ENCODE measurements at regions not wholly inside any gene's neighbourhood (a gene's known extent, or its start where the extent isn't known, plus 50 kb on each side); places are given as distances from the start of the nearest gene placed in this dataset.
"Not testable (repeated sequence)": the region's sequence is repeated elsewhere in the genome, so short reads cannot be mapped to it uniquely, and the experiment has no call there.

GRCh38 chr1:31485166-31485565, 72.2 kb downstream of the SERINC2 start:
- DNase-seq (ENCODE audit: low read depth), result no peak

- no peak for DNase-seq (ENCODE audit: low read depth)
Observed at GRCh38 chr1:31487143-31487542, 74.1 kb downstream of the SERINC2 start.

- no peak for DNase-seq (ENCODE audit: low read depth)
Observed at GRCh38 chr1:31487721-31488293, 74.8 kb downstream of the SERINC2 start.

- no peak for DNase-seq (ENCODE audit: low read depth)
Observed at GRCh38 chr1:31488528-31488927, 75.5 kb downstream of the SERINC2 start.

GRCh38 chr1:31489575-31489974, 76.6 kb downstream of the SERINC2 start:
- not testable (repeated sequence) for DNase-seq (ENCODE audit: low read depth)

GRCh38 chr1:31490596-31490995, 77.6 kb downstream of the SERINC2 start:
- not testable (repeated sequence) for DNase-seq (ENCODE audit: low read depth)

- DNase-seq (ENCODE audit: low read depth), result not testable (repeated sequence)
Observed at GRCh38 chr1:31495351-31495750, 81.0 kb upstream of the TINAGL1 start.

GRCh38 chr1:31495770-31496169, 80.5 kb upstream of the TINAGL1 start:
- not testable (repeated sequence) for DNase-seq (ENCODE audit: low read depth)

GRCh38 chr1:31497601-31498000, 78.7 kb upstream of the TINAGL1 start:
- DNase-seq (ENCODE audit: low read depth), result no peak

- no peak for DNase-seq (ENCODE audit: low read depth)
Observed at GRCh38 chr1:31498376-31499040, 77.8 kb upstream of the TINAGL1 start.

GRCh38 chr1:31501505-31501904, 74.8 kb upstream of the TINAGL1 start:
- no peak for DNase-seq (ENCODE audit: low read depth)

GRCh38 chr1:31502253-31502652, 74.1 kb upstream of the TINAGL1 start:
- DNase-seq (ENCODE audit: low read depth), result no peak

GRCh38 chr1:31502926-31503511, 73.3 kb upstream of the TINAGL1 start:
- no peak for DNase-seq (ENCODE audit: low read depth)

- DNase-seq (ENCODE audit: low read depth), result no peak
Observed at GRCh38 chr1:31503570-31503969, 72.7 kb upstream of the TINAGL1 start.

GRCh38 chr1:31504001-31504400, 72.3 kb upstream of the TINAGL1 start:
- no peak for DNase-seq (ENCODE audit: low read depth)

GRCh38 chr1:31505911-31506497, 70.3 kb upstream of the TINAGL1 start:
- peak; percentile 96 for DNase-seq (ENCODE audit: low read depth)

- no peak for DNase-seq (ENCODE audit: low read depth)
Observed at GRCh38 chr1:31507221-31507620, 69.1 kb upstream of the TINAGL1 start.

GRCh38 chr1:31507676-31508530, 68.4 kb upstream of the TINAGL1 start:
- no peak for DNase-seq (ENCODE audit: low read depth)

- no peak for DNase-seq (ENCODE audit: low read depth)
Observed at GRCh38 chr1:31509124-31510072, 66.9 kb upstream of the TINAGL1 start.

- no peak for DNase-seq (ENCODE audit: low read depth)
Observed at GRCh38 chr1:31510304-31510703, 66.0 kb upstream of the TINAGL1 start.

All from myocyte (in vitro differentiated cells).